AG09309 (cell line): ENCODE measurements at regions not wholly inside any gene's neighbourhood (a gene's known extent, or its start where the extent isn't known, plus 50 kb on each side); places are given as distances from the start of the nearest gene placed in this dataset.

Source experiments
- DNase-seq: peaks from one replicate; pipeline ENCODE4 v3.0.0-alpha.2; 2010; ENCODE audit warnings: low read depth
- H3K4me3 ChIP-seq: 2 replicates; pipeline ENCODE4 v1.5.1; 2011; ENCODE audit warnings: mild to moderate bottlenecking, low read depth, low read length, moderate library complexity; ENCODE audit not compliant: control insufficient read depth
- TF ChIP-seq, protein P1 (sequence below): IDR thresholded peaks from 2 replicates; pipeline ENCODE4 v1.5.1; 2011; ENCODE audit warnings: mild to moderate bottlenecking, low read depth, low read length, inconsistent platforms; ENCODE audit not compliant: insufficient read depth, control insufficient read depth; ENCODE audit errors: missing control alignments

DNA sequence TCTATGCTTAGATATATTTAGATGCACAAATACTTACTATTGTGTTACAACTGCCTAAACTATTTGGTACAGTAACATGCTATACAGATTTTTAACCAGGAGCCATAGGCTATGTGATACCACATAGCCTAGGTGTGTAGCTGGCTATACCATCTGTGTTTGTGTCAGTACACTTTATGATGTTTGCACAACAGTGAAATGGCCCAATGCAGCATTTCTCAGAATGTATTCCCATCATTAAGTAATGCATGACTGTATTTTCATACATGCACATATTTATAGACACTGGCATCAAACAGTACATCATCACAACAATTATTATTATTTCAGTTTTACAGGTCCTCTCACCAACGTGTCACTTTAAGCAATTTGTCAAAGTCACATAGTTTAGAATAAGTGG is 979.5 kb upstream of the TENM4 start:
- TF ChIP-seq, protein P1, sequence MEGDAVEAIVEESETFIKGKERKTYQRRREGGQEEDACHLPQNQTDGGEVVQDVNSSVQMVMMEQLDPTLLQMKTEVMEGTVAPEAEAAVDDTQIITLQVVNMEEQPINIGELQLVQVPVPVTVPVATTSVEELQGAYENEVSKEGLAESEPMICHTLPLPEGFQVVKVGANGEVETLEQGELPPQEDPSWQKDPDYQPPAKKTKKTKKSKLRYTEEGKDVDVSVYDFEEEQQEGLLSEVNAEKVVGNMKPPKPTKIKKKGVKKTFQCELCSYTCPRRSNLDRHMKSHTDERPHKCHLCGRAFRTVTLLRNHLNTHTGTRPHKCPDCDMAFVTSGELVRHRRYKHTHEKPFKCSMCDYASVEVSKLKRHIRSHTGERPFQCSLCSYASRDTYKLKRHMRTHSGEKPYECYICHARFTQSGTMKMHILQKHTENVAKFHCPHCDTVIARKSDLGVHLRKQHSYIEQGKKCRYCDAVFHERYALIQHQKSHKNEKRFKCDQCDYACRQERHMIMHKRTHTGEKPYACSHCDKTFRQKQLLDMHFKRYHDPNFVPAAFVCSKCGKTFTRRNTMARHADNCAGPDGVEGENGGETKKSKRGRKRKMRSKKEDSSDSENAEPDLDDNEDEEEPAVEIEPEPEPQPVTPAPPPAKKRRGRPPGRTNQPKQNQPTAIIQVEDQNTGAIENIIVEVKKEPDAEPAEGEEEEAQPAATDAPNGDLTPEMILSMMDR = no peak
- no peak overlapping the region for H3K4me3 ChIP-seq
- no peak for DNase-seq

DNA sequence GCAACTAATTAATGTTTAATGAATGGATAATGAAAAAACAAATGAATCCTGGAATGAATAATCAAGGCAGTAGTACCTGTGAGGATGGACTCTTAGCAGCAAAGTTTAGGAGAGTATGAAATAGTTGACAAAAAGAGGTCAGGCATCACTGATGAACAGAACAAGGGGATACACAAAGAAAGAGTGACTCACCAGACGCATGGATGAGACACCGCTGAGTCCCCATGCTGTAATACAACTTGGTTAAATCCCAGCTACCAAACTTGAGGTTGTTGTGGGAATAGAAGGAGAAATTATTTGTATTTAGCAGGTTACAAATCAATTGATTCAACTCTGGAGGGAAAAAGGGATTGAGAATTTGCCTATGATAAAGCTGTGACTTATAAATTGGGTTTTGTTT is 976.9 kb upstream of the TENM4 start:
- TF ChIP-seq, protein P1 = no peak

DNA sequence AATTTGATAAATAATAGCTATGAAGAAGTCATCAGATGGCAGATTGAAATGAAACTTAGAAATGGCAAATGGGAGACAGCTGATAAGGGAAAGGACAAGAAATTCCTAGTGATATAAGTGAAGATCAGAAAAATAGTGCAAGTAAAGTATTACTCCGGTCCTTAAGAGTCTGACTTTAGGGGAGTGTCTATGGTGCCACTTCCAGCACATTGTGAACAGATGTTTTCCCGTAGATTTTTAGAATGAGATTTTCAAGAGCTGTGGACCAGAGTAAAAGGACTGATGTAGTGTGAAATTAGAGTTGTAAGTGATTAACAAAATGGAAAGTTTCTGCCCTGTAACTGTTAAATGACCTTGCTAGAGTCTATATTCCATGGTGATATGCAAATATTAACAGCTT is 974.8 kb upstream of the TENM4 start:
- TF ChIP-seq, protein P1 = no peak
- no peak overlapping the region for H3K4me3 ChIP-seq
- no peak for DNase-seq

More for the DNA sequence above, 976.9 kb upstream of the TENM4 start:
- H3K4me3 ChIP-seq = no peak overlapping the region
- no peak for DNase-seq

DNA sequence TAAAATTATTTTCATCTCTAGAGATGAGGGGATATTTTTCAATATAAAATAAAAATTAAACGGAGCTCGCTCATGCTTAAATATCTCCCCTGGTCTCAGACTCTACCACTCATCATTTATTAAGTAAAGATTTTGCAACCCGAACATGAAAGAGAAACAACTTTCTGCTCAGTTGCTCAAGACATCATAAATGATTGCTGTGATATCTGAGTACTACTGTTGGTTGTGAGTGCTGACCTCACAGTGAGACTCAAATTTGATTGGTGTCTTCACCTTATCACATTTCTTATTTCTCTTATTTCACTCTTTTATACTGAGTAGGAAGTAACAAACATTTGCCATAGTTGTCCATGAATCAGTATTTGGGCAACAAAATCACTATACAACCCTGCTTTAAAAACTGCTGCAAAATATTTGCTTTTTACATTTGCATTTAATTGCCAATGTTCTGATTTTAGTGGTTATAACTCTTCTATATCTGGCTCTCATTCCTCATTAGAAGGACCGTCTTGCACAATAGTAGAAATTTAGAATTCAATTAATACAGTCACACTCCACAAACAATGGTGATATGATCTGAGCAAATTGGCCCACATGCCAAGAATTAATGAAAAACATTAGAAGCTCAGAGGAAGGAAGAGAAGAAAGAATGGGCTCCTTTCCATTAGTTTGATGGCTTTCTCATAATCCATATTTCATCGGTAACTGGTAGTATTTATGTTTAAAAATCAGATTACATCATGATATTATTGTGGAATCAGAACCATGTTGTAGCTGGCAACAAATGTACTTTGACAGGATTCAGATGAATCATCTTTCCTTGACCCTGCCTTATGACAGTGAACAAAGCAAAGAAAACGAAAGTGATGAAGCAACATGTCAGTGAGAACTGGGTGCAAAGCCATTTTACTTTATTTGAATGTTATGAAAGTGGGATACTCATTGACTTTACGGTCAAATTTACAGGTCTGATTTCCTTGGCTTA is 973.6 kb upstream of the TENM4 start:
- TF ChIP-seq, protein P1 = no peak
- H3K4me3 ChIP-seq = no peak overlapping the region
- DNase-seq = no peak

DNA sequence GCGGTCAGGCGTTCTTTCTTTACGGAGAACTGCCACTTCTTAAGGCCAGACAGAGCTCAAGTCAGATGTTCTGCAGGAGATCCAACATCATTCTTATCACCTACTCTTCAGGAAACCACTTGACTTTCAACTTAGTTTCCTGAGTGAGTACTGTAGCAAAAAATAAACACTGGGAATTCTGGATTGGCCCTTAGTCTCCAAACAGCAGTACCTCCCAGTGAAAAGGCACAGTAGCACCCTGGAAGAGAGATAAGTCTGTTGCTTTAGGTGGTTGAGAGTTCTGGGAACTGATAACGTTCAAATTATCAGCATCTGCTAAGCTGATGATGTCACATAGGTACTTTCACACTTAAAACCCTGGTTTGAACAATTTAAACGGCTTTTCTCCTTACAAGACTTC is 971.8 kb upstream of the TENM4 start:
- TF ChIP-seq, protein P1 = no peak
- no peak overlapping the region for H3K4me3 ChIP-seq

DNA sequence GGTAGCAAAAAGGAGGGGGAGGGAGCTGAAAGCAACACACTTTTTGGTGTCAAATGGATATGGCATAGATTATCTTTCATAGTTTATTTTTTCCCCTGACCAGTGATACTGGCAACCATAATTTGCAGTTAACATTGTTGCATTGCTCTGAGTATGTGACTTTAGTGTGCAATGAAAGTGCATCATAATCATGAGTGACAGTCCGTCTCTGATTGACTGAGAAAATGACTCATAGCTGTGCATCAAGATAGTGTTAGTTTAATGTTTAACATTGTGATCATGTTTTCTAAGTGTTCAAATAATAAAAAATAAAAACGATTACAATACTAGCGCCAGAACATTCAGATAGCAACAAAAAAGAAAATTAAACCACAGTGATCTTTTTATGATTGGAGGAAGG is 952.4 kb upstream of the TENM4 start:
- DNase-seq = no peak
- TF ChIP-seq, protein P1 = no peak
- H3K4me3 ChIP-seq = no peak overlapping the region

More for the DNA sequence above, 971.8 kb upstream of the TENM4 start:
- DNase-seq = no peak
